Smooth muscle cell (in vitro differentiated cells): ENCODE measurements at regions not wholly inside any gene's neighbourhood (a gene's known extent, or its start where the extent isn't known, plus 50 kb on each side); places are given as distances from the start of the nearest gene placed in this dataset.

Experiments used
- DNase-seq: peaks from one replicate; lab custom pipeline; 2025; ENCODE audit not compliant: unreplicated experiment; lab: John Stamatoyannopoulos, UW
- H2AFZ ChIP-seq: fragments of 200-600 bp; sonication (generic); 2 replicates; pipeline ENCODE4 v1.6.0; 2016; ENCODE audit warnings: antibody characterized with exemption, low read depth, mild to moderate bottlenecking
- H3F3A ChIP-seq: fragments of 200-600 bp; sonication (generic); 2 replicates; pipeline ENCODE4 v1.6.0; 2017; ENCODE audit warnings: antibody characterized with exemption, low read depth
- H3K27ac ChIP-seq: fragments of 200-600 bp; sonication (generic); 2 replicates; pipeline ENCODE4 v1.5.1; 2016; ENCODE audit warnings: low read depth, mild to moderate bottlenecking
- H3K27me3 ChIP-seq: fragments of 200-600 bp; sonication (generic); 2 replicates; pipeline ENCODE4 v1.6.1; 2016; ENCODE audit warnings: low read depth, mild to moderate bottlenecking
- H3K36me3 ChIP-seq: fragments of 200-600 bp; sonication (generic); 2 replicates; pipeline ENCODE4 v1.5.1; 2016; ENCODE audit warnings: low read depth
- H3K4me1 ChIP-seq: fragments of 200-600 bp; sonication (generic); 2 replicates; pipeline ENCODE4 v1.5.1; 2016; ENCODE audit warnings: low read depth
- H3K4me2 ChIP-seq: fragments of 200-600 bp; sonication (generic); 2 replicates; pipeline ENCODE4 v1.6.0; 2016; ENCODE audit warnings: mild to moderate bottlenecking
- H3K4me3 ChIP-seq: fragments of 200-600 bp; sonication (generic); 2 replicates; pipeline ENCODE4 v1.5.1; 2016; ENCODE audit warnings: mild to moderate bottlenecking
- H3K79me2 ChIP-seq: fragments of 200-600 bp; sonication (generic); 2 replicates; pipeline ENCODE4 v1.6.0; 2016; ENCODE audit warnings: low read depth, mild to moderate bottlenecking
- H3K9ac ChIP-seq: fragments of 200-600 bp; sonication (generic); 2 replicates; pipeline ENCODE4 v1.6.0; 2016; ENCODE audit warnings: low read depth
- H3K9me3 ChIP-seq: fragments of 200-600 bp; sonication (generic); replicated peaks from 2 replicates; pipeline ENCODE4 v1.5.1; 2016; ENCODE audit warnings: low read depth
- H4K20me1 ChIP-seq: fragments of 200-600 bp; sonication (generic); 2 replicates; pipeline ENCODE4 v1.6.0; 2016; ENCODE audit warnings: low read depth
- CTCF ChIP-seq: fragments of 200-600 bp; sonication (generic); IDR thresholded peaks from 2 replicates; pipeline ENCODE4 v1.5.1; 2017; ENCODE audit warnings: borderline replicate concordance, mild to moderate bottlenecking, antibody characterized with exemption; ENCODE audit not compliant: insufficient read depth, poor library complexity, severe bottlenecking
- WGBS: methylation state at CpG from one replicate; pipeline ENCODE4 v1.1.7; 2016; ENCODE audit warnings: low lambda C conversion rate; 5-methylcytosine and 5-hydroxymethylcytosine counted together

DNA sequence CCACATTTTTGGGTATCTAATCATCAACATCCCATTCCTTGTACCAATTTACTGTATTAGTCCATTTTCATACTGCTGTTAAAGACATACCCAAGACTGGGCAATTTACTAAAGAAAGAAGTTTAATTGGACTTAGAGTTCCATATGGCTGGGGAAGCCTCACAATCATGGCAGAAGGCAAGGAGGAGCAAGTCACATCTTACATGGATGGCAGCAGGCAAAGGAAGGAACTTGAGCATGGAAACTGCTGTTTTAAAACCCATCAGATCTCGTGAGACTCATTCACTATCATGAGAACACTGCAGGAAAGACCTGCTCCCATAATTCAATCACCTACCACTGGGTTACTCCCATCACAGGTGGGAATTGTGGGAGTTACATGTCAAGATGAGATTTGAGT is 95.4 kb upstream of the SLCO6A1 start:
- H3K79me2 ChIP-seq: no peaks in the 10 kb centered on the region
- no peak overlapping the region for H3K9ac ChIP-seq
- H3K9me3 ChIP-seq: no peaks in the 10 kb centered on the region
- no peaks in the 10 kb centered on the region for H3K4me1 ChIP-seq
- no peaks in the 10 kb centered on the region for H4K20me1 ChIP-seq
- no peak for DNase-seq
- H3F3A ChIP-seq: no peaks in the 10 kb centered on the region
- H3K4me2 ChIP-seq: no peak overlapping the region
- no peak for TF ChIP-seq CTCF
- no peak overlapping the region for H2AFZ ChIP-seq
- H3K4me3 ChIP-seq: no peak overlapping the region
- H3K27ac ChIP-seq: no peak overlapping the region
- 95% methylated on average over 1 of the region's 1 CpG for WGBS
- H3K27me3 ChIP-seq: no peaks in the 10 kb centered on the region
- no peaks in the 10 kb centered on the region for H3K36me3 ChIP-seq

DNA sequence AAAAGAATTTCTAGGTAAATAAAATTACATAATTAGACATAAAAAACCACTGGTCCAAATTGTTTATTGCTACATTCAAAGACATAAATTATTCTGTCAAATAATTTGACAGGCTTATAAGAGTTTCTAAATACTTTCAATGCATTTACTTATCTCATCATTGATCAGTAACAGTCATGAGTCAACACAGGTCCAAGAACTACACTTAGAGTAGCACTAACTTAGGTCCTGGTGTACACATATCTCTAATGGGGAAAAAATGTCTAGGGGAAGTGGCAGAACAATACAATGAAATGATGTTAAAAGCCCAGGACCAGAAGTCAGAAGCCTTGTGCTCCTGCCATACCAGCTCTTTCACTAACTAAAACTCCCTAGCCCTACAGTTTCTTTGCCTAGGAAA is 96.5 kb upstream of the SLCO6A1 start:
- no peak overlapping the region for H3K4me2 ChIP-seq
- H3F3A ChIP-seq: no peaks in the 10 kb centered on the region
- H3K9me3 ChIP-seq: no peaks in the 10 kb centered on the region
- no peak for TF ChIP-seq CTCF
- no peaks in the 10 kb centered on the region for H3K36me3 ChIP-seq
- no peak overlapping the region for H3K9ac ChIP-seq
- H4K20me1 ChIP-seq: no peaks in the 10 kb centered on the region
- no peak overlapping the region for H3K4me3 ChIP-seq
- H3K27me3 ChIP-seq: no peaks in the 10 kb centered on the region
- H2AFZ ChIP-seq: no peak overlapping the region
- H3K27ac ChIP-seq: peak overlapping the region; percentile 23
- H3K4me1 ChIP-seq: no peaks in the 10 kb centered on the region
- H3K79me2 ChIP-seq: no peaks in the 10 kb centered on the region
- DNase-seq: no peak

- no peak for TF ChIP-seq CTCF
- Histone ChIP-seq H3K36me3 (no peaks in the 10 kb centered on the region), H3K79me2 (no peaks in the 10 kb centered on the region), H3F3A (no peaks in the 10 kb centered on the region), H3K27ac (no peak overlapping the region), H2AFZ (no peak overlapping the region), H3K9ac (no peak overlapping the region), H3K4me1 (no peaks in the 10 kb centered on the region), H3K4me2 (no peak overlapping the region), H3K27me3 (no peaks in the 10 kb centered on the region), H3K4me3 (no peak overlapping the region), H3K9me3 (no peaks in the 10 kb centered on the region), H4K20me1 (no peaks in the 10 kb centered on the region)
- no peak for DNase-seq
- WGBS: 86% methylated on average over 3 of the region's 3 CpGs
Measured at GRCh38 chr5:102596113-102596512, 97.3 kb upstream of the SLCO6A1 start.

GRCh38 chr5:102596951-102597350 is 98.2 kb upstream of the SLCO6A1 start:
- H3K27me3 ChIP-seq: no peaks in the 10 kb centered on the region
- no peak for TF ChIP-seq CTCF

More at GRCh38 chr5:102596951-102597350, 98.2 kb upstream of the SLCO6A1 start:
- Histone ChIP-seq H3K9me3 (no peaks in the 10 kb centered on the region), H3K4me3 (no peak overlapping the region), H2AFZ (no peak overlapping the region), H3K79me2 (no peaks in the 10 kb centered on the region), H3K27ac (no peak overlapping the region), H4K20me1 (no peaks in the 10 kb centered on the region), H3F3A (no peaks in the 10 kb centered on the region), H3K4me1 (no peaks in the 10 kb centered on the region), H3K9ac (no peak overlapping the region), H3K36me3 (no peaks in the 10 kb centered on the region), H3K4me2 (no peak overlapping the region)
- 91% methylated on average over 1 of the region's 1 CpG for WGBS
- DNase-seq: no peak
